A172 (cell line): ENCODE measurements at regions not wholly inside any gene's neighbourhood (a gene's known extent, or its start where the extent isn't known, plus 50 kb on each side); places are given as distances from the start of the nearest gene placed in this dataset.

Experiments used
- DNase-seq: peaks from one replicate; pipeline ENCODE4 v3.0.0-alpha.2; 2015; ENCODE audit warnings: low spot score

DNA sequence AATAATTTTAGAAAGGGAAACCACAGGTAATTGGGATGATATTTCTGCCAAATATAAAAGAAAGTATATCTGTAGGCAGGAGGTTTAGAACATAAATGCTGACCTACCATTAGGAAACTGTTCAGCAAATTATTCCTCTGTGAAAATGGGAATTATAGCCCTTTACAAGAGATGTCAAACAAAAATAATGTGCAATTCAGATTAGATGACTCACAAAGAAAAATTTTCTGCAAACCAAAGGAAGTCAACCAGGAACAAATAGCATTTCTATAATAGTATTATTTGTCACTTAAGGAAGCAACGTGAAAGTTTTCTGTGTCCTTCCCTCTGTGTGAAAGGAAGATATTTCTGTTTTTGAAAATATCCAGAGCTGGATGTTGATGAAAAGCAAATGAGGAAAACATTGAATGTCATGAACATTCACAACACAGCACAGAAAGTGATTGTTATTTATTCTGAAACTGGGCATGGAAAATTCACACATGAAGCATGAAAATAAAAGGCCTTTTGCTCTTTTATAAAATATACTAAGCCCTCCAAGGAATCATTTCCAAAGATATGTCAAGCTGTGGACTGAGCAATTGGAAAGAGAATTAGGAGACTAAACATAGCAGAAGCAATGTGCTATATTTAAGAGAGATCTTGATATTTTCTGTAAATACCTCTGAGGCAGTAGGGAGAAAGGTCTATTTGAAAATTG, 57.9 kb upstream of the SPHKAP start:
- DNase-seq, result peak; percentile 13
